NCI-H1105 treated with DMSO at 0.1 percent for 48 hours (cell line): ENCODE measurements at regions not wholly inside any gene's neighbourhood (a gene's known extent, or its start where the extent isn't known, plus 50 kb on each side); places are given as distances from the start of the nearest gene placed in this dataset.

Experiments used
- DNase-seq: peaks from one replicate; lab custom pipeline; 2025; lab: John Stamatoyannopoulos, UW

DNA sequence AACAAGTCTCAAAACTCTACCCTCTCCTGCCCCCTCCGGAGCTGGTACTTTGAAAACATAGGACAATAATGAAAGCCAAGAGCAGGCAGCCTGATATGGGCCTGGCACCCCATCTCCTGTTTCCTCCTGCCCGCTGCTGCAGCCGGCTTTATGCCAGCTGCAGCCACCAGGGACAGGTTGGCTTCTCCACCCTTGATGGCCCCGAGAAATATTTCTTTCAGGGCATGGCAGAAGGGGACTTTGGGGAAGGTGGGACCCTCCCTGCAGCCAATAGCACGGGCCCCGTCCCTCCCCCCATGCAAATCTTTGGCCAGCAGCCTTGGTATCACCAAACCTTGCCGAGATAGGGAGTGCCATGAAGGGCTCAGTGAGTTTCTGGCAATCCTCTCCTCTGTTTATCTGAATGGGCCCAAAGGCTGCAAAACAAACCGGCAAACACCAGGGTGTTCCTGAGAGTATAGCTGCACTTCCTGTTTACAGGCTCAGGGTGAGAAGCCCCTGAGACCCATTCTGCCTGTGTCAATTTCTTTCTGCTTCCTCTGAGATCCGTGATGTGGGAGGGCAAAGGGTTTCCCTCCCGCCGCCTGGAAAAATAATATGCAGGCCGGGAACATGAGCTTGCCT, 73.4 kb upstream of the BOD1 start:
- DNase-seq = no peak

DNA sequence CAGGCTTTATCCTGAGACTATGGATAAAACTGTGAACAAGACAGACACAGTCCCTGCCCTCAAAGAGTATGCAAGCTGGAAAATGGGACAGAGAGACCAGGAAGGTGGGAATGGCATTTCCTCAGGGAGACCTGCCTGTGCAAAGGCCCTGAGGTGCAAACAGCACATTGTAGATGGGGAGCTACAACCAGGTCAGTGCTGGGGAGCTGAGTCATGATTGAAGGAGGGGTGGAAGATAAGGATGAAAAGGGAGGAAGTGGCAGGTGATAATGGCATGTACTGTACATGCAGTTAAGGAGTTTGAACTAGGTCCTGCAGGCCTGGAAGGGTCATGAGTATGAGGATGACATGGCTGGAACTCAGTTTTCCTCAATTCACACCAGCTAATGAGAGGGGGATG, 75.5 kb upstream of the BOD1 start:
- no peak for DNase-seq

DNA sequence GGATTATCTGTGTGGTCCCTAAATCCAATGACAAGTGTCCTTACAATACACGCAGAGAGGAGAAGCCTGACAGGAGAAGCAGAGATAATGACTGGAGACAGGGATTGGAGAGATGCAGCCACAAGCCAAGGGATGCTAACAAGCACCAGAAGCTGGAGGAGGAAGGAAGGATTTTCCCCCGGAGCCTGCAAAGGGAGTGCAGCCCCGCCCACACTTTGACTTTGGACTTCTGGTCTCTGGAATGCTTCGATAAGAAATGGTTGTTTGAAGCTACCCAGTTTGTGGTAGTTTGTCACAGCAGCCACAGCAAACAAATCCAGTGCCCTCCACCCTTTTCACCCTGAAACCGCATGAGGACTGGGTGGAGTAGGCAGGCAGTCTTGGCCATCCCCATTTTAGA, 77.2 kb upstream of the BOD1 start:
- no peak for DNase-seq

DNA sequence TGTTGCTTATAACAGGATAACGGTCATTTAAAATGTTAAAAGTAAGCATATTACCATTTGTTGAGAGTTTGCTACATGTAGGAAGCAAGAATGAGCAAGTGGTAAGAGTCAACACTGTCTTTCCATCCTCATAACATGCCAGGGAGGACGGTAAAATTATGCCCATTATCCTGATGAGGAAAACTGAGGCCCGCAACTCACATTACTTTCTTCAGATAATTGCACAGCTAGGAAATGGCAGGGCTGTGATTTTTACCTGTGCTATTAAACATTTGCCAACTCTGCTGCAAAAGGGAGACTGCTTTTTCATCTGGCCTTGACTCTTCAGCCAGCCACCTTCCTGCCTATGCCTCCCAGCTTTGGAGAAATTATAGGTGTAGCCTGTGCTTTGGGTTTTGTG, 79.8 kb upstream of the BOD1 start:
- DNase-seq = no peak

DNA sequence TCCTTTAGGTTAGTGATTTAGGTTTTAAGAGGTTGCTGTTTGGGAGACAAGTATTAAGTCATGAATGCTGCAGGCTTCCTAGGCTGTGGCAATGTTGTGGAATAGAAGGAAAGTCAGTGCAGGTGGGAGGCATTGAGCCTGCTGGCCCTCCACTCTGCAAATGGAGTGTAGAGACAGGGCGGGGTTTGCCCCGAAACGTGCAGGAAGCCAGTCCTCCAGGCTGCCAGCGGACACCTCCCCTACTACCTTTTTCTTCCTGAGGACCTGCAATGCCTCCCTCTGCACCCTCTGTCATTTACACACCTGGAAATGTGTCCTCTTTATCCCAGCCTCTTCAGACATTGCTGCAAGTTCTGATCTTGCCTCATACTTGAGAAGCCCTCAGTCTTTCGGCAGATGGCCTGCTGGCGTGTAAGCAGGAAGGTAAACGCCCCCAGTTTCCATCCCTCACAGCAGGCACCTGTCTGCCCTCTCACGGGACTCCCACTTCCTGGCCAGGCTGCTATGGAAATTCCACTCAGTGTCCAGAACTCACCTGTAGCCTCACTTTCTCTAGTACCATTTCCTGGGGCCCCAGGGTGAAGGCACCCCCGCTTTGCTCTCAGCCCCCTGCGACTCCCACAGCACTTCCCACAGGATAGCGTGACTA, 81.6 kb upstream of the BOD1 start:
- DNase-seq = no peak

DNA sequence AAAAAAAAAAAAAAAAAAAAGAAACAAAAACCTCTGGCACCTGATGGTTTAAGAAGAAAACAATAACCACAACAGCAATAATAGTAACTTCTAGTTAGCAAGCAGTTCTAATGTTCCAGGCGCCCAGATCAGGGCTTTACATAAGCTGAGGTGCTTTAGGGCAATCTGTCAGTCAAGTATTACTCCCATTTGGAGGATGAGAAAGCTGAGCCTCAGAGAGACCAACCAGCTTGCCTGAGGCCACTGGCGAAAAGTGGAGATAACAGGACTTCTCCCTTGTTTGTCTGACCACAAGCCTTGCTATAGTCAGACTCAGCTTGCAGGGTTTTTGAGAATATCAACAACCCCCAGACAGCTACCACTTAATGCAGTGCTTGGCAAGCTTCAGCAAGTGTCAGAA, 83.5 kb upstream of the BOD1 start:
- DNase-seq = no peak

DNA sequence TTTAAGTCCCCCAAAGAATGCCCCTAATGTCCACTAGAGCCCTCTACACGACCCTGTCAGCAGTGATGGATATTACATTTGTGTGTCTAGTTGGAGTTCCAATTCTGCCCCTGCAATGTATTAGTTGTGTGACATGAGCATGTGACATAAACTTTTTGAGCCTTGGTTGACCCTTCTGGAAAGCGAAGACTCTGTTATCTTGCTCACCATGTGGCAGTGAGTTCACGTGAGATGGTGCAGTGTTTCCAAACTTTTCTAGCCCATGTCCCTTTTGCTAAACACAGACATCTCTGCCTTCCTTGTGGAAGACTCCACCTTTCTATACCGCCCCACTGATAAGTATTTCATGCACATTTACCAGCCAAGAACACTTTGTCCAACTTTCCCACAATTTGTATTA, 87.0 kb upstream of the BOD1 start:
- DNase-seq = no peak

DNA sequence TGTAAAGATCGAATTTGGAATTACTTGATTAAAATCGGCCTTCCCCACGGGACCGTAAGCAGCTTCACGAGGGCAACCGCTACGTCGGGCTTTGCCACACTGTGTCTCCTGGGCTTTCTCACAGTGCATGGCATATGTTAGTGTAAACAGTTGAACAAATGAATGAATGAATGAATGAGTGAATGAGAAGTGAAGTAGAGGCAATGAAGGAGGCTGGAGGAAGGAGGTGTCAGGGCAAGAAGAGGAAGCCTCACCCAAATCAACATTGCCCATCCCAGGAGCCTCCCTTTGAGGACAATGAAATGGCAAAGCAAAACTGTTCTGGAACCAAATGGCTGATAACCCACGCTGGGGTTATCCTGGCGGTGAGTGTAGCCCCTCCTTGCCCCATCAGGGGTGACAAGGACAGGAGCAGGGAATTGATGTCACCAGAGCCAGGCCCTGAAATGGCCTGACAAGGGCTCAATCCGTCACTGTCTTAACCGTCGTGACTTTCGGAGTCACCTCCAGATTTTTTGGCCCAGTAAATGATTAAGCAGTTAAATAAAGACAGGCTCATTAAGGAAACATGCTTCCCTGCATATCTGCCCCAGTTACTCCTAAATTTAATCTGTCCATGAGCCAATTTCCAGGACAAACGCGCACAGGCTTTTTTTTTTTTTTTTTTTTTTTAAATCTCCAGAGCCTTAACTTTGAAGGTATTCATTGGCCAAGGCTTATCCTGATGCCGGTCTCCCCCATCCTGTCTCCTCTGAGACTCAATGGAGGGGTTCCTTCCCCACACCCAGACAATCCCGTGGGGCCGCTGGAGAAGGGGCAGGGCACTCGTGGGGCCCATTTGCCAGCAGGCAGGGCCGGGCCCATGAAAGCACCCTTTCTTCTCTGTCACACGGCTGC, 88.4 kb upstream of the BOD1 start:
- DNase-seq = no peak

DNA sequence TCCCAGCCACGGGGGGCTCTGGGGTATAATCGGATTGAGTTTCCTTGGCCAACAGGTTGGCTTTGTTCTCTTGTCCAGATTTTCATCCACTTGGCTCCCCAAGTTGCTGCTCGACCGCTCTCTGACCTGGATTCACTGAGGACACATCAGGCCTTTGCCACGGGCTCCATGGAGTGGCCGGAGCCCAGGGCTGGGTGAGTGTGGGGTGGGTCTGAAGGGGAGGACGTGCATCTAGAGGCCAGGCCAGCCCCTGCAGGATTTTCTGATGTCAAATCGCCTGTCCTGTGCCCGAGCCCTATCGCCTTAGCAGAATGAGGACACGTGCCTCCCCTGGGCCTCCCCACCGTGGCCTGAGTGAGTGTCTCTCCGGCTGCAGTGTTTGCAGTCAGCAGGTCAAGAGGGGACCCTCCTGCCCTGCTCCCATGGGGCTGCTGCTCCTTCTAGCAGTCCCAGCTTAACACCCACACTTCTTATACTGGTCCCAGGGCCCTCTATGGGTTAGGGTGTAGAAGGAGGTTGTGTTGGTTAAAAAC, 89.1 kb upstream of the BOD1 start:
- DNase-seq = no peak

DNA sequence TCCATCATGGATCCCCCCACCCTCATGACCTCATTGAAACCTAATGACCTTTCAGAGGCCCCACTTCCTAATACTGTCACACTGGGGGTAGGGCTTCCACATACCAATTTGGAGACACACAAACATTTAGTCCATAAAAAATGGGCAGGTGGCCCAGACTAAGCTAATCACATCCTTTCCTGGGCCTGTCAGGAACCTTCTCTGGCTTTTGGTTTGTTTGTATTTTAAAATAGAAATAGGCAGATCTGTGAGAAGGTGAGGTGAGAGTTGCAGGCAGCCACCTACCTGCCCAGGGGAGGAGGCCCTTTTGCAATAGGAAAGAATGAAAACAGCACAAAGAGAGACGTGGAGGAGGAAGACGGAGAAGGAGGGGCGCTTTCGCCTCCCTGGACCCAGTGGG, 90.2 kb upstream of the BOD1 start:
- peak; percentile 0 for DNase-seq

DNA sequence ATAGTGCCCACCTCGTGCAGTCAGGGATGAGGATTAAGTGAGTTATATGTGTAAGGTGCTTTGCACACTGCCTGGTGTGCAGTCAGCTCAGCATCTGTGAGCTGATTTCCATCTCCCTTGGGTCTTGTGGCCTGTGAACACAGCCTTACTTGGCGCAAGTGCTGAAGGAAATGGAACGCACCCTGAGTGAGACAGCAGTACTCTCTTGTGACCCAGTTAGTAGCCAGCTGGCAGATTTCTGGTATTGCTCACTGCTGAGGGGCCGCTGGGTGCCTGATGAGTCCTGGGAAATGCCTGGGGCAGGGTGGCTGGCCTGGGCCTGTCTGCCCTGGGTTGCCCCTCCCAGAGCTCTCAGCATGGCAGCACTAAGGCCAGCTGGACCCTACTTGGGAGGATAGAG, 90.9 kb upstream of the BOD1 start:
- DNase-seq = no peak

DNA sequence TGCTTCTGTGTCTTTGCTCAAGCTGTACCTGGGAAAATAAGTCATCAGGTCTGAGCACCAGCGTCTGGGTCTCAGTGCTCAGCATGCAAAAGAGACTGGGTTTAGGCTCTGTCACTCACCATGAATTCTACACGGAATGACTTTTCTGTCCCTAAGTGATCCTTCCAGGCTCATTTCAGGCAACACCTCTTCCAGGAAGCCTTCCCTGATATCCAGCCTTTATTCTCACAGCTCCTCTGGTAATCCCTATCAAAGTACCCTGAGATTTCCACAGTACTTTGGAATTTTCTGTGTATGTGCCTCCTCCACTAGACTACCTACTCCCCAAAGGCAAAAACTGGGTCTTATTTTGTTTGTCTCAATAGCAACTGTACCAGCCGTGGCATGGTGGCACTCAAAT, 92.7 kb upstream of the BOD1 start:
- no peak for DNase-seq

DNA sequence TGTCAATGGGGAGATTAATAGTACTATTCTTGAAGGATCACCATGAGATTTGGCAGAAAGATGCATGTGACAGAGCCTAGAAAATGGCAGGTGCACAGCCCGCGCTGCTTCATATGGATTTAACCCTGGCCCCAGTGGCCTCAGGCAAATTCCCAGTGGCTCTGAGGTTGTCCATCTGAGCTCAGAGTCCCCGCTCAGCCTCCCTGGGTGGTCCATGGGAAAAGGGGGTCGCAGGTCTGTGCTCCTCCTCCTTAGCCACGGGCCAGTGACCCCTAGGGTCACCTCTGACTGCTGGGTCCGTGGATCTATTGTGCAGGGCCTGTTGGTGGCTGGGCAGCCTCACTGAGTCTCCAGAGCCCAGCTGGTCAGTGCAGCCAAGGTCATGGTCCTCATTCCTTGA, 93.3 kb upstream of the BOD1 start:
- no peak for DNase-seq

DNA sequence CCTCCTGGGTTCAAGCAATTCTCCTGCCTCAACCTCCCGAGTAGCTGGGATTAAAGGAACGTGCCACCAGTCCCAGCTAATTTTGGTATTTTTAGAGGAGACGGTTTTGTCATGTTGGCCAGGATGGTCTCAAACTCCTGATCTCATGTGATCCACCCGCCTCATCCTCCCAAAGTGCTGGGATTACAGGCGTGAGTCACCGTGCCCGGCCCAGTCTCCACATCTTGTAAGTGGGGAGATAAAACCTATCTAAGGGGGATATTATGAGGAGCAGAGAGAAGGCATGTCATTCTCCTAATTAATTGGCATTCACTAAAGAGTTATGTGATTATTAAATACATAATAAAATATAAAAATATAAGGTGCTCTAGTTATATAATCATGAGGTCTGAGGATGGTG, 94.1 kb upstream of the BOD1 start:
- DNase-seq = no peak

DNA sequence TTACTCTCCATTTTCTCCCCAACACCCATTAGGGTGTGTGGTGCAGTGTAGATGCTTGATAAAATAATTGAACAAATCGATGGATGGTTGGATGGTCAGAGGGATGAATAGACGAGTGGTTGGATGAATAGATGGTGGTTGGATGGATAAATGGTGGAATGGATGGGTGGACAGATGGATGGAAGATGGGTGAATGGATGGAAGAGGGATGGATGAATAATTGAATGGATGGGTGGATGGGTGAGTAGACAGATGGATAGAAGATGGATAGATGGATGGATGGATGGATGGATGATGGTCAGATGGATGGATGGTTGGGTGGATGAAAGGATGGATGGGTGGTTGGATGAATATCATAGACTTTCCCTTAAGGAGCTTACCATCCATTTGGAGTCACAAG, 95.0 kb upstream of the BOD1 start:
- no peak for DNase-seq

DNA sequence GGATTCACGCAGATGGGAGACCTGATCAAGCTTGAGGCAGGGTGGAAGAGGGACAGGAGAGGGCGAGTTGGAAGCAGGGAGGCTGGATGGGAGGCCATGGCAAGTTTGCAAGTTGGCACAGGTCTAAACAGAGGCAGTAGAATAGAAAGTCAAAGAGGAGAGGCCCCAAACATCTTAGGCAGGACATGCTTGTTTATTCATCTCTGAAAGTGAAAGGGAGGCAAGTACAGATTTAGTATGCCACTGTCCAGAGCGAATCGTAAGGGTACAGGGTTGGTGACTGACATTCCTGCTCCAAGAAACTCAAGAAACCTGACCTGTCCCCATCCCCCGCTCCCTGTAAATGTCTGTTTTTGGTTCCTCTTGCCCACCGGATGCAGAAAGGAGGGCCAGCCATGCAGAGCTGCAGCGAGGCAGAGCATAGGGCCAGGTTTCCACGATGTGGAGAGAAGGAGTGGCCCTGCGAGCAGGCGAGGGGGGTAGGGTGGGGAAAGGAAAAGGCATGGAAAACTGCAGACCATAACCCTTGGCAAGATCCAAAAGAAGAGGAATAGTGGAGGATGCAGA, 96.2 kb upstream of the BOD1 start:
- DNase-seq = no peak

DNA sequence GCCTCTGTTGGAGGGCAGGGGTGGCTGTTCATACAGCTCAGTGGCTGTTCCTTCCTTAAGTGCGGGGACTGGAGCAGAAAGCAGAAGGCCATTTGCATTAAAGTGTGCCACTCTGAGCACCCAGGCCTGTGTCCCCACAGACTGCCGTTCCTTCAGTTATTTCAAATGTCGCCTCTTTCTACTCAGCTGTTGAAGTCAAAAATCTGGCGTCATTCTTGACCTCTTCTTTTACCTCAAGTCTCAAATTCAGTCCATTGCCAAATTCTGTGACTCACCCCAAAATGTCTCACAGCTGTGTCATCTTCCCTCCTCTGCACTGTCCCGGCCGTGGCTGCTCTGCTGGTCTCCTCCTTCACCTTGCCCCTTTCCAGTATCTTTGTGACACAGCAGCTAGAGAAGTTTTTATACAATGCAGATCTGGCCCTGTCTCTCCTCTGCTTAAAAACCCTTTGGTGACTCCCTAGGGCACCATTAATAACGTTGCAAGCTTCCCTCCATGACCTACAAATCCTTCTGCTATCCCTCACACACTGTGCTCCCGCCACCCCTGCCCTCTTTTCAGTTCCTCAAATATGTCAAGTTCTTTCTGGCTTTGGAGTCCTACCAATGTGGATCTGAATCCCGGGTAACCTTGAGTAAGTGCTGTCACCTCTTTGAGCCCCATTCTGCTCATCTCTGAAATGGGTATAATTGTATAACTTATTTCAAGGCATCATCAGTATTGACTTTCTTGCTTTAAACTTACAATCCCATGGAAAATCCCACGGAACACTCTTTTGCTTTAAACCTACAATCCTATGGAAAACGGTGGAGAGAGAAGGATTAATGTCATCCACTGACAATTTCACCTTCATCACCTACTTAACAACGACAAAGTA, 98.3 kb upstream of the BOD1 start:
- no peak for DNase-seq

DNA sequence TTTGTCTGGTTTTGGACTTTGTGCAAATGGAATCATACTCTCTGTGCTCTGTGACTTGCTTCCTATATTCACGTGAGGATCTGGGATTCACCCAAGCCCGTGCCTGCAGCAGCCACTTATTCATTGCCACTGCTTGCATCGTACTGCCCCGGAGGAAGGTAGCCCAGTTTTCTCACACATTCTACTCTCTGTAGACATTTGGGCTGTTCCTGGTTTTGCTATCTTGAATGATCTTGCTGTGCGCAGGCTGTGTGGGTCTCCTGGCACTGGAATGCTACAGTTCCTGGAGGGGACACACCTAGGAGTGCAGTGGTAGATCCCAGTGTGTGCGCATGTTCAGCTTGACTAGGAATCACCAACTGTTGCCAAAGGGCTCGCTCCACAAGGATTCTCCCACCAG, 99.2 kb upstream of the BOD1 start:
- DNase-seq = no peak

DNA sequence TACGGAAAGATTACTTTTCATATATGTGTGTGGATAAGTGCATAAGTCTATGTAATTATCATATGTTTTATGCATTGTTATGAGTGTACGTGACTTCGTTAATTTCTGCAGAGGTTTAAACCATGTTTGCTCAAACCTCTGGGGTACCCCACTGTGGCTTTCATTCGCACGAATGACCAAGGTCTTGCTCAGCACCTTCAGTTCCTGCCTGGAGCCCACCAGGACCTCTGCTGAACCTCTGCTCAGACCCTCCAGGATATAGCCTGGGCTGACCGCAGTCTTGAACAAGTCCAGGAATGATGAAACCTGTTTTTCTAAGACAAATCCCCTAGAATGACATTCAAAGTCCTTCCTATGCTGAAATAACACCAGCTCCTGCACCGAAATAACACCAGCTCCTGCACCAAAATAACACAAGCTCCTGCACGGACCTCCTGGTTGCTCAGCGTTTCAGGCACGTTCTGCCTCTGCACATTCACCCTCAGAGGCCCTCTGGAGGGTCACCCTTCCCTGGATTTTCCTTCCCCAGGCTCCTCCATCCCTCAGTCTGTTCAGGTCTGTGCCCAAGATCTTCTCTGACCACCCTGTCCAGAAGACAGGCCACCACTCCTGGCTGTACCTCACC, 99.7 kb upstream of the BOD1 start:
- no peak for DNase-seq

DNA sequence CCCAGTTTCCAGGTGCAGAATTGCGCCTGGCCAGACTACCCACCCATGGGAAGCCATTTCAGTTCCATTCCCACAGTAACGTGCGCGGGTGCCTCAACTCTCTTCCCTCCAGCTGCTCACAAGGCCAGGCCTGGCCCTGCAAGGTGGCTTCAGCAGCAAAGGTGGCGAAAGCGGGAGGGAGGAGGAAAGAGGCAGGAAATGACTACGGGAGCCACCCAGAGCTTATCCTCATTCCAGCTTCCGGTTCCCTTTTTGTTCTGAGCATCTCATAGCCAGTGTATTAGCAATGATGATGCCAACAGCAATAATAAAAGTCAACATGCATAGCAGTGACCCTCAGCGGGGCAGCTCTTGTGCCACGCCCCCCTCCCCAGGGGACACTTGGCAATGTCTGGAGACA, 101.5 kb upstream of the BOD1 start:
- DNase-seq = no peak

DNA sequence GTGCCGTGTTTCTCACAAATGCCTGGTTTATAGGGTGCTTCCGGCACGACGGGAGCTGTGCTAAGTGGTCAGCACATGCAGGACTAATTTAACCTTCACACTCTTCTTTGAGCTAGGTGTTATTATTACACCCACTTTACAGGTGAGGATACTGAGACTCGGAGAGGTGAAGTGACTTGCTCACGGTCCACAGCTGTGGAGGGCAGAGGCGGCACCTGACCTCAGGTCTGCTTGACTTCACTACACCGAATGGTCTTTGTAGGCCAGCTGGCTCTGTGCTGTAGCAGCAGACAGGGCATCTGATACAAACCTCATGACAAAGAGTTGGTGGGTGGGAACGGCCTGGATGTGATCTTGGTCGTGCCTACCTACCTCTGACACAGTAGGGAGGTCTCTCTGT, 102.0 kb upstream of the BOD1 start:
- DNase-seq = no peak
